ENCODE measurements at regions not wholly inside any gene's neighbourhood (a gene's known extent, or its start where the extent isn't known, plus 50 kb on each side); places are given as distances from the start of the nearest gene placed in this dataset.

GRCh38 chr10:88023676-88024075 lies 160.3 kb downstream of the PTEN start:
- DNase-seq (ENCODE audit: low read depth in 3 of 3, low spot score in 1 of 3): no peak

GRCh38 chr10:88026031-88026430 lies 162.6 kb downstream of the PTEN start:
- no peak for DNase-seq (ENCODE audit: low read depth in 3 of 3, low spot score in 1 of 3)

DNA sequence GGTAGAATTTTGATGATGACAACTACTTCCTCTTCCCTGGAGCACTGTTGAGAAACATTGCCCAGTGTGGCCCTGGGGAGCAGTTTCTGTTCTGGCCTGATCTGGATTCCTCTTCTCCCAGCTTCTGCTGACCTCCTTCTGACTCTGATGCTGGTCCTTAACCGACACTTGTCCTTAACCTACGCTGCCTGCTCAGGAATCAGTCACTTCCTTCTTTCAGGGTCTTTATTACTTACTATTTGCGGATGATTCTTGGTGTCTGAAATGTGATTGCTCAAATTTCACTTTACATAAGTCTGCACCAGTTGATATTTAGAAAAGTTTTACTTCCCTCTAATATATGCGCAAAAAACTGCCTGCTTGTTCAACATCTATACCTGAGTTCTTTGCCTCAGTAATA lies 164.1 kb downstream of the PTEN start:
- DNase-seq (ENCODE audit: low read depth in 3 of 3, low spot score in 1 of 3): no peak

DNA sequence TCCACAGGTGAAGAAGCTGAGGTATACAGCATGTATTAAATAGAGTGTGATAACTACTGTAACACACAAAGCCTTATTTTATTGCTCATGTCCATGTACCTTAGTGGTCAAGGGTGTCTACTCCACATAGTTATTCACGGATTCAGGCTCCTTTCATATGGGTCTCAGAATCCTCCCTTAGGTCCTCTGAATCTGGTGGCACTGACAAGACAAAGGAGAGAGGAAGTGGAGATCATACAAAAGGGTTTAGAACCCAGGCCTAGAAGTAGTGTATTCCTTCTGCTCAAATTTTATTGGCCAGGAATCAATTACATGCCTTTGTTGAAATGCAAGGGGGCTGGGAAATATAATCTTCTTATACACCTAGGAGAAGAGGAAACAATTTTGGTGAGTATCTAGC lies 164.6 kb downstream of the PTEN start:
- DNase-seq (ENCODE audit: low read depth in 3 of 3, low spot score in 1 of 3): no peak

DNA sequence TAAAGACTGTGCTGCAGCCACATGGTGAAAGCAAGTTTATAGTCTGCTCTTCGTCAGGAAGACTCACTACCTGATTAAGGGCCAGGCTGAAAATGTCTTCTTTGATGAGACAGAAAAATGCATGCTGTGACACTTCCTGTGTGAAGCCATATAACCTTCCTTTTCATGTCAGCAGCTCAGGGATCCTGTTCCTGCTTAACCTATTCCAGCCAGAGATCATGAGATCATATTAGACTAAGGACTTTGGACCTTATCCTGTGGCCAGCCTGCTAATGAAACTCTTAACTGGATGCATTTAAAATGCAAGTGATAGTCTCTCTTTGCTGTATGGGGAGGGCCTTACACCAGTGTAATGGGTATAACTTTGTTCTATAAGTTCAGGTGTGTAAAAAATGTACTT lies 165.2 kb downstream of the PTEN start:
- DNase-seq (ENCODE audit: low read depth in 3 of 3, low spot score in 1 of 3): no peak

GRCh38 chr10:88032566-88032965 lies 169.1 kb downstream of the PTEN start:
- no peak for DNase-seq (ENCODE audit: low read depth in 3 of 3, low spot score in 1 of 3)

- DNase-seq (ENCODE audit: low read depth in 3 of 3, low spot score in 1 of 3): no peak
Measured at GRCh38 chr10:88033385-88033784, 170.0 kb downstream of the PTEN start.

- no peak for DNase-seq (ENCODE audit: low read depth in 3 of 3, low spot score in 1 of 3)
Measured at GRCh38 chr10:88033793-88034192, 170.4 kb downstream of the PTEN start.

DNA sequence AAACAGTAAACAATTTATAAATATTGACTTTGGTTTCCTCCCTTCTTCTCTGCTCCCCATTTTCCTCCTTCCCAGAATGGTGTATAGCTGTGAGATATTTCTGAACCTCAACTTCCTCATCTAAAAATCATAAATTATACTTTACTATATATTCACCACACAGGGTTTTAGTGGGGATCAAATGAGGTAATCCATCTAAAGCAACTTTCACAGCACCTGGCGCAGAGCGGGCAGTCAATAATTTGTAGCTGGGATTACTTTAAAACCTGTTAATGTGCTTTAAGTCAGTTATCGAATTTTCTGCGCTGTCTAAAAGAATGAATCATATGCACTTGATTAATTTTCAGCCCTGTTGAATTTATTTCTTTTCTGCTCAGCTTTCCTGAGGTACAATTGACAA lies 172.7 kb downstream of the PTEN start:
- DNase-seq (ENCODE audit: low read depth in 3 of 3, low spot score in 1 of 3): no peak

DNA sequence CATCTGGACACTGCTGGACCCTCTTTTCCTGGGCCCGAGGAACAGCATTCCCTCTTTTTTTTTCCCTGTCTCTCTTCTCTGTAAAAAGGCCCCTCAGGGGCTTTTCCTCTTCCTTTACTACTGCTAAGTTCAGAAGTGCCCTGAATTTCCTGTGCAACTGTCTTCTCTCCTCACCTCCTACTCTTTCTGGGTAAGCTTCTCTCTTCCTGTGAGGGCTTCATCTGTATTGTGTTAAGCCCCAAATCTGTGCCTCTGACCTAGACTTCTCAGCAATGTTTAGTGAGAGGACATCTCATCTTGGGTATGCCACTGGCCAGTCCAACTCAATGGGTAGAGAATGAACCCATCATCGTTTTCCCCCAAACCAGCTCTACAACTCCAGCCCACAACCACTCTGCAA lies 174.2 kb downstream of the PTEN start:
- DNase-seq (ENCODE audit: low read depth in 3 of 3, low spot score in 1 of 3): no peak

DNA sequence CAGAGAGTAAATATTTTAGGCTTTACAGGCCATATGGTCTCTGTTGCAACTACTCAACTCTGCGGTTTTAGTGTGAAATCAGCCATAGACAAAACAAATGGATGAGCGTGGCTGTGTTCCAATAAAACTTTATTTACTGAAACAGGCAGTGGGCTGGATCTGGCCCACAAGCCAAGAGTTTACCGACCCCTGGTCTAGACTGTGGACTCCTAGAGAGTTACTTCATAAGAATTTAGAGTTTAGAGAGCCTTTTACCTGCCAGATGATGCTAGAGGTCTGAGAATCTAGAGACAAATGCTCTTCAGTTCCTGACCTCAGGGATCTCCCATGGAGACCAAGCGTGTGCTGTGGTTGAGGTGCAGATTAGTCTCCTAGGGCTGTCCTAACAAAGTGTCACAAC lies 174.8 kb downstream of the PTEN start:
- DNase-seq (ENCODE audit: low read depth in 3 of 3, low spot score in 1 of 3): no peak

DNA sequence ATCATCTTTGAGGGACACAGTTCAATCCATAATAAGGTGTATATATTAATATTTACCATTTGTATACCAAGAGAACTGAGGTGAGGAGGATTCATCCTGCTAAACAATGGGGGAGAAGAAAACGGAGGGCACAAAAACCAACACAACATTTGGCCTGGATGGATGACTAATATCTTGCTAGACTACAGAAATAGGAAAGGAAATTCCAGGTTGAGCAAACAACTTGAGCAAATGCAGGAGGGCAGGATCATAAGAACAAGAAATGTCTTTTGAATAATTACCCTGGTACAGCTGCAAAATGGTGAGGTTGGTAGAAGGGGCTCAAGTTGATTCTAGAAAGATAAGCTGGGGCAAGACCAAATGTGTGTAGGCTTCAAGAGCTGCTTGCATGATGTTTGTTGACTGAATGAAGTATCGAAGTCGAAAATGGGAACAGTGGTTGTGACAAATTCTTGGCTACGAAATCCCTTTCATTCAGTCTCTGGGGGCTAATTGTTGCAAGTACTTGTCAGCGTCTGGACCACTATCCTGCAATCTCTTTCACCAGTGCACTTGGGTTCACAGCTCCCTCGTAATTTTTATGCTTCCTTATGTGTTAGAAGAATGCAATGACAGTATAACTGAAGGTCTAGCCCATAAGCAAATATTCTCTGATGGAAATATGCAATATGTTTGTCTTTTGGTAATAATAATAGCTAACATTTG lies 176.2 kb downstream of the PTEN start:
- DNase-seq (ENCODE audit: low read depth in 3 of 3, low spot score in 1 of 3): no peak

GRCh38 chr10:88041243-88042159 lies 178.1 kb downstream of the PTEN start:
- DNase-seq (ENCODE audit: low read depth in 3 of 3, low spot score in 1 of 3): no peak

GRCh38 chr10:88042160-88043100 lies 179.0 kb downstream of the PTEN start:
- DNase-seq (ENCODE audit: low read depth in 3 of 3, low spot score in 1 of 3): no peak

GRCh38 chr10:88045096-88045495 lies 181.7 kb downstream of the PTEN start:
- no peak for DNase-seq (ENCODE audit: low read depth in 3 of 3, low spot score in 1 of 3)

DNA sequence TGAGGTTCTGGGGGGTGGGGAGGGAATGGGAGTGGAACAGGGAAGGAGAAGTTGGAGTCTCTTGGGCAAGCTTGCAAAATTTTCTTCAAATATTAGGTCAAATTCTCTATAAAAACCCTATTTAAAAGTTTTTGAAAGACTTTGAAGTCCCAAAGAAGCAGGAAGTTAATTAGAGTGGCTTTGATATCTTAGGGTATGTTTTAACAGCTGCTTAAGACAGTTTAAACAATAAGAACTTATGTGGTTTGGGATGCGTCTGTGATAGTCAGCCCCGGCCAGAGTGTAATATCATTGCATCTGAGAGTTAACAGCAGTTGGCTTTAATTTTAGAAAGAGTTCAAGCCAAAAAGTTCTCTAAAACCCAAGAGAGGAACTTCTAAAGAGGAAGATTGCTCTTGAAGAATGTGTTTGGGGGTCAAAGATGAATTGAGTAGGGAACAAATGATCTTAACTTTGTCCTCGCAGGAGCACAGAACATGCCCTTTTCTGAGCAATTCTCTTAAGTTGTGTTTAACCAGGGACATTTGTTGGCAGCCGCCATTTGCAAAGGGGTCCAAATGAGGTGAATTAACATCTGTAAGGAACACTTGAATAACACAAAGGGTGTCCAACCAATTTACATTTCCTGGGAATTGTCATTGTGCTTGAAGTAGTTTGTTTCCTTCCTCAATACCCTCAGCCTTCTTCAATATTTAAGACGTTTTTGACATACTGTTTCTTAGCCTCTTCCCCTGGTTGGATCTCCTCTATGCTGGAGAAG lies 182.4 kb downstream of the PTEN start:
- DNase-seq (ENCODE audit: low read depth in 3 of 3, low spot score in 1 of 3): no peak

- DNase-seq (ENCODE audit: low read depth in 3 of 3, low spot score in 1 of 3): no peak
Measured at GRCh38 chr10:88047579-88047978, 184.2 kb downstream of the PTEN start.

DNA sequence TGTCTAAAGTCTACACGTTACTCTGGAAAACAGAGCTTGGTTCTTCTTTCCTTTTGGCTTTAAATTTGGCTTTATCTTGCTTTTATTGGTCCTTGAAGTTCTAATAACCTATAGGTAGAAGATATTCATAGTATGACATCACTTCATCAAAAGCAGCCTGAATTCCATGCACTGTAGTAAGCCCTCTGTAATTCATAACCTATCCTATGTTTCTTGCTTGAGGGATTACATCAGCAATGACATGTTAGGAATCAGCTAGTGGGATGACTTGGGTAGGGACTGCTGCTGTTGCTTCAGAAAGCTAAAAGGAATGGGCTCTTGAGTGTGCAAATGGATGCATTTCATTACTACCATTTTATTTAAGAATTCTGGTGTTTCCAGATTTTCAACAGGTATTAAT lies 184.9 kb downstream of the PTEN start:
- DNase-seq (ENCODE audit: low read depth in 3 of 3, low spot score in 1 of 3): no peak

GRCh38 chr10:88049204-88049603 lies 185.8 kb downstream of the PTEN start:
- DNase-seq (ENCODE audit: low read depth in 3 of 3, low spot score in 1 of 3): no peak

DNA sequence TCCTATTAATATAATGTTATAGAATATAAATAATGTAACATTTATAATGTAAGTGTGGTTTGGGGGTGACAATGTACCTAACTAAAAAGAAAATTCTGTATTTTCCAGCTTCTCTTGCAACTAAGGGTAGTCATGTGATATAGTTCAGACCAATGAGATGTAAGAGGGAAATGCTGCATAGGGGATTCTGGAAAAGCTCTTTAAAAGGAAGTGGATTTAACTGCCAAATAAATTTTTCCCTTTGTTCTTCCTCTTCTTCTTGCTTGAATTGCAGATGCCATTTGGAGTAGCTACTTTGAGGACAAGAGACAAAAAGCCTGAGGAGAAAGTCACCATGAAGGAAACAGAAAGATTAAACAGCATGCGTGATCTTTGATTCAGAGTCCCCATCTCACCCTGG lies 194.3 kb downstream of the PTEN start:
- no peak for DNase-seq (ENCODE audit: low read depth in 3 of 3, low spot score in 1 of 3)

- DNase-seq (ENCODE audit: low read depth in 3 of 3, low spot score in 1 of 3): no peak
Measured at GRCh38 chr10:88058750-88059149, 195.3 kb downstream of the PTEN start.

Measured in stimulated activated CD4-positive, alpha-beta T cell treated with anti-CD3 and anti-CD28 coated beads, TNF-alpha, amount 100 ng/mL, for 1 hour (primary cell).